Naive thymus-derived CD4-positive, alpha-beta T cell (primary cell): ENCODE measurements at regions not wholly inside any gene's neighbourhood (a gene's known extent, or its start where the extent isn't known, plus 50 kb on each side); places are given as distances from the start of the nearest gene placed in this dataset.

ENCODE experiments used
- ATAC-seq: fragments of 150-1000 bp; cut with Tn5 transposase; 2 replicates; pipeline ENCODE4 v1.10.0; 2021; ENCODE audit warnings: mild to moderate bottlenecking, moderate library complexity
- CTCF ChIA-PET: fragments of 350-600 bp; sonication (Branson Sonifier 250); formaldehyde crosslinking; loops from one replicate; lab custom pipeline; 2021; ENCODE audit warnings: antibody characterized with exemption; lab: Charles Lee
- POLR2A ChIA-PET: fragments of 350-600 bp; sonication (Branson Sonifier 250); formaldehyde crosslinking; loops from one replicate; lab custom pipeline; 2021; ENCODE audit warnings: antibody characterized with exemption, inconsistent platforms; lab: Charles Lee
- DNase-seq, 9 donors: peaks; one replicate each; pipeline versions ENCODE4 v3.0.0 to v3.0.0-alpha.2; 2020 to 2022; ENCODE audit warnings: mixed read lengths in 1 of 9
- H3K27ac ChIP-seq: one replicate; pipeline ENCODE4 v1.7.0; 2013; ENCODE audit warnings: mild to moderate bottlenecking, low read depth, low read length, moderate library complexity
- H3K27me3 ChIP-seq, 2 donors: one replicate each; pipeline ENCODE4 v1.7.0; 2013; ENCODE audit warnings: low read length in 2 of 2, mild to moderate bottlenecking in 2 of 2, moderate library complexity in 2 of 2; ENCODE audit not compliant: control insufficient read depth in 2 of 2, insufficient read depth in 2 of 2
- H3K36me3 ChIP-seq, 3 experiments: 1 replicate in 2 of 3; 2 replicates in 1 of 3; pipeline ENCODE4 v1.7.0; 2013; ENCODE audit warnings: low read length in 3 of 3, mild to moderate bottlenecking in 3 of 3, moderate library complexity in 1 of 3; ENCODE audit not compliant: insufficient read depth in 3 of 3, control insufficient read depth in 2 of 3
- H3K4me1 ChIP-seq, 2 donors: one replicate each; pipeline ENCODE4 v1.7.0; 2013; ENCODE audit warnings: low read length in 2 of 2, mild to moderate bottlenecking in 2 of 2, moderate library complexity in 1 of 2; ENCODE audit not compliant: control insufficient read depth in 2 of 2, insufficient read depth in 2 of 2
- H3K4me3 ChIP-seq: 2 replicates; pipeline ENCODE4 v1.7.0; 2013; ENCODE audit warnings: mild to moderate bottlenecking, low read length
- H3K9me3 ChIP-seq, 3 experiments: 1 replicate in 2 of 3; 2 replicates in 1 of 3; pipeline ENCODE4 v1.7.0; 2013; ENCODE audit warnings: low read length in 3 of 3; ENCODE audit not compliant: control insufficient read depth in 2 of 3
- H3K27ac Mint-ChIP-seq, 9 donors: one replicate each; pipeline ENCODE4 v1.8.0; 2020 to 2022; ENCODE audit warnings: mixed read lengths in 9 of 9, mild to moderate bottlenecking in 8 of 9, moderate library complexity in 5 of 9, inconsistent platforms in 2 of 9
- H3K27me3 Mint-ChIP-seq, 5 donors: one replicate each; pipeline ENCODE4 v1.8.0; 2021 to 2022; ENCODE audit warnings: mixed read lengths in 5 of 5, mild to moderate bottlenecking in 1 of 5
- H3K36me3 Mint-ChIP-seq, 5 donors: one replicate each; pipeline ENCODE4 v1.8.0; 2020 to 2022; ENCODE audit warnings: mixed read lengths in 5 of 5, mild to moderate bottlenecking in 3 of 5, inconsistent platforms in 1 of 5
- H3K4me1 Mint-ChIP-seq, 7 donors: one replicate each; pipeline ENCODE4 v1.8.0; 2020 to 2022; ENCODE audit warnings: mixed read lengths in 7 of 7, mild to moderate bottlenecking in 3 of 7, inconsistent platforms in 1 of 7
- H3K4me3 Mint-ChIP-seq, 10 donors: one replicate each; pipeline ENCODE4 v1.8.0; 2020 to 2022; ENCODE audit warnings: mild to moderate bottlenecking in 10 of 10, mixed read lengths in 10 of 10, moderate library complexity in 6 of 10, inconsistent platforms in 2 of 10
- H3K9me3 Mint-ChIP-seq, 11 donors: one replicate each; pipeline ENCODE4 v1.8.0; 2020 to 2022; ENCODE audit warnings: mixed read lengths in 11 of 11, mild to moderate bottlenecking in 4 of 11, inconsistent platforms in 1 of 11, moderate library complexity in 1 of 11
- intact Hi-C, 2 donors: fragments of 100-400 bp; cut with micrococcal nuclease; formaldehyde crosslinking; loops; one replicate each; pipeline ENCODE4 v1.15.1; 2023

DNA sequence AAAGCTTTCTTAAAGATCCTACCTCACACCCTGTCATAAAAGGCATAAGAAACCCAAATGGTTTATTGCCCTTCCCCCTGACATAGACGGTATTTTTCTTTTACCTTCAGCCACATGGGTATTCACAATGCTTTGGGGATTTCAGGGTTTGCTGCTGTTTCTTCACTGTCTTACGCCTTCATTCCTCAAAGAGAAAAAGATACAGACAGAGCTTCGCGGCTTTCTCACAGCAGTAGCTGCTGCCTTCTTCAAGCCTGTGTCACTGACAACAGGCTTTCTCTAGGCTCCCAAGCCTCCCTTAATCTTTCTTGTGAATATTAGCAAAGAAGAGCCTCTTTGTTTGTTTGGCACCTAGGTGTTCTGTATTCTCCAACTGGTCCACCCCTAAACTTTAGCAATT, 197.4 kb upstream of the ARID2 start:
- DNase-seq (no peak), ATAC-seq (no peak)
- POLR2A ChIA-PET: no interaction called here
- Histone ChIP-seq H3K27ac (no peak overlapping the region), H3K4me3 (no peak overlapping the region), H3K27me3 (peaks cover 0 to 3% of the 10 kb centered on the region in 2 donors), H3K9me3 (no peaks in the 10 kb centered on the region), H3K36me3 (no peaks in the 10 kb centered on the region), H3K4me1 (no peaks in the 10 kb centered on the region)
- Mint-ChIP-seq H3K9me3 (peaks cover 0 to 21% (median 7%) of the 10 kb centered on the region in 11 donors), H3K27me3 (peaks cover 0 to 19% (median 3%) of the 10 kb centered on the region in 5 donors), H3K4me1 (no peaks in the 10 kb centered on the region), H3K4me3 (no peak overlapping the region), H3K27ac (no peak overlapping the region), H3K36me3 (peaks cover 0 to 9% (median 0%) of the 10 kb centered on the region in 5 donors)
- intact Hi-C loops: no loop called here
- CTCF ChIA-PET: no interaction called here

DNA sequence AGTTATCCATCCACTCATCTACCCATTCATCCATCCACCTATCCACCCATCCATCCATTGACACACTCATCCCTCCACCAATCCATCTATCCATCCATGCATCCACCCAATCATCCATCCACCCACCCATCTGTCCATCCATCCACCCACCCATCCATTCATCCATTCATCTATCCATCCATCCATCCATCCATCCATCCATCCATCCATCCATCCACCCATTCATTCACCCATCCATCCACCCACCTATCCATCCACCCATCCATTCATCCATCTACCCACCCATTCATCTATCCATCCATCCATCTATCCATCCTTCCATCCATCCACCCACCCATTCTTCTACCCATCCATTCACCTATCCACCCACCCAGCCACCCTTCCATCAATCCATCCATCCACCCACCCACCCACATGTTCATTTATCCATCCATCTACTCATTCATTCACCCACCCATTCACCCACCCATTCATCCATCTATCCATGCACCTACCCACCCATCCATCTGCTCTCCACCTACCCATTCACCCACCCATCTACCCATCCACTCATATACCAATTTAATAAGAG, 193.8 kb upstream of the ARID2 start:
- CTCF ChIA-PET: no interaction called here
- ATAC-seq (no peak), DNase-seq (no peak)
- H3K27me3 ChIP-seq: peaks cover 0 to 3% of the 10 kb centered on the region in 2 donors
- intact Hi-C loops: no loop called here
- H3K27ac Mint-ChIP-seq: peak overlapping the region in 2 of 9 donors; percentile 13 to 18
- H3K4me1 ChIP-seq: no peaks in the 10 kb centered on the region
- H3K4me1 Mint-ChIP-seq: peaks cover 0 to 2% (median 0%) of the 10 kb centered on the region in 7 donors
- H3K27me3 Mint-ChIP-seq: peaks cover 0 to 19% (median 3%) of the 10 kb centered on the region in 5 donors
- no peak overlapping the region for H3K4me3 Mint-ChIP-seq
- POLR2A ChIA-PET: no interaction called here
- H3K9me3 Mint-ChIP-seq: peaks cover 0 to 9% (median 0%) of the 10 kb centered on the region in 11 donors
- no peaks in the 10 kb centered on the region for H3K36me3 ChIP-seq
- no peak overlapping the region for H3K27ac ChIP-seq
- H3K9me3 ChIP-seq: no peaks in the 10 kb centered on the region
- H3K4me3 ChIP-seq: no peak overlapping the region
- peaks cover 0 to 5% (median 0%) of the 10 kb centered on the region in 5 donors for H3K36me3 Mint-ChIP-seq

DNA sequence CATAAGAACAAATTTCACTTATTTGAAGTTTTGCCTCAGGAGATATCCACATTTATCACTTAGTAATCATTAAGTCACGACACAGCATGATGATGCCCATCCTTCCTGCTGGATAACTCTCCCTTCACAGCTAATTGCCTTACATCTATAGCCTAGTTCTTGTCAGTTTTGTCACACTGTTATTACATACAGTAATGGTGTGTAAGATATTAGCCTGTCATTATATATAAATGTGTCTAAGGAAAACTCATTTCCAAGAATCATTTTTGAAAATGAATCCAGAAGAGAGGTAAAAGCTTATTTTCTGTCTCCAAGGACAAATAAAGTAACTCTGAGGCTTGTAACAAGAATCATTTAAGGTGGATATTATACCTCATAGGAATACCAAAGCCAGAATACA, 193.2 kb upstream of the ARID2 start:
- no peaks in the 10 kb centered on the region for H3K36me3 ChIP-seq
- ChIA-PET CTCF (no interaction called here), POLR2A (no interaction called here)
- peaks cover 0 to 4% (median 0%) of the 10 kb centered on the region in 5 donors for H3K36me3 Mint-ChIP-seq
- H3K27me3 ChIP-seq: peaks cover 0 to 3% of the 10 kb centered on the region in 2 donors
- no peaks in the 10 kb centered on the region for H3K9me3 ChIP-seq
- no peak for ATAC-seq
- no peak overlapping the region for H3K27ac ChIP-seq
- no peak overlapping the region for H3K4me3 Mint-ChIP-seq
- H3K4me1 ChIP-seq: no peaks in the 10 kb centered on the region
- intact Hi-C loops: no loop called here
- no peak overlapping the region for H3K4me3 ChIP-seq
- no peak for DNase-seq
- H3K9me3 Mint-ChIP-seq: peaks cover 0 to 9% (median 0%) of the 10 kb centered on the region in 11 donors
- H3K27me3 Mint-ChIP-seq: peaks cover 0 to 19% (median 3%) of the 10 kb centered on the region in 5 donors
- peaks cover 0 to 2% (median 0%) of the 10 kb centered on the region in 7 donors for H3K4me1 Mint-ChIP-seq
- H3K27ac Mint-ChIP-seq: no peak overlapping the region

DNA sequence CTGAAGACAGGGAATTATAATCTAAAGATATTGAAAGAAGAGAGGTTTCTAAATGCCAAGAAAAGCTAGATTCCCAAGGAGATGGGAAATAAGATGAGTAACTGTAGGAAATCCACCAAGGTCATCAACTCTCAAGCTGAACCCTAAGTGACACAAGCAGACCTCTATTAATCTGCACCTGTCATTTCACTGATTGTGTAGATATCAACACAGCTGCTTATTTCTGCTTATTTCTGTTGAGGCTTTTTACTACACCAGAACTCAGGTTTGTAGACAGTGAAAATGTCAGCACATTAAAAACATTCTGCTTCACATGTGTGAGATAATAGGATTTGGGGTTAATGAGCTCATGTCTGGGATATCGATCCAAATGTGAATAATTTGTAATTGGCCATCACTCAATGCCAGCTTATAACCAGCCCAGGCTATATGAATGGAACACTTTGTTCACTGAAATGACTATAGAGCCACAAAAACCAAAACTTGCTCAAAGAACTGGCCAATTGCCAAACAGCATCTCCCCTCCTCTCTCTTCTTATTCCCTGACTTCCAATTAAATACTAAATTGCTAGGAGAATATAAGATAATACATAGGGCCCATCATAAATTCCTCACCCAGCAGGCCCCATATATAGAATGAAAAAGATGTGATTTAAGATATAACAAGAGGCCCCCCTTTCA, 188.7 kb upstream of the ARID2 start:
- Mint-ChIP-seq H3K4me1 (peaks cover 0 to 6% (median 0%) of the 10 kb centered on the region in 7 donors), H3K27me3 (peaks cover 0 to 33% (median 3%) of the 10 kb centered on the region in 5 donors), H3K36me3 (no peaks in the 10 kb centered on the region), H3K9me3 (peaks cover 0 to 5% (median 0%) of the 10 kb centered on the region in 11 donors), H3K4me3 (no peak overlapping the region), H3K27ac (no peak overlapping the region)
- ATAC-seq: no peak
- Histone ChIP-seq H3K27ac (no peak overlapping the region), H3K4me3 (no peak overlapping the region), H3K27me3 (peaks cover 0 to 3% of the 10 kb centered on the region in 2 donors), H3K4me1 (no peaks in the 10 kb centered on the region), H3K9me3 (no peaks in the 10 kb centered on the region), H3K36me3 (no peaks in the 10 kb centered on the region)
- ChIA-PET CTCF (interaction anchor here (0.7 kb wide), 1 partner anchor 373 kb away, joined by 3 read pairs; no protein-coding TSS in a partner anchor), POLR2A (no interaction called here)
- DNase-seq: no peak
- intact Hi-C loops: loop anchor here (5.0 to 10.0 kb wide), 5 partner anchors 276 to 466 kb away; no protein-coding TSS in a partner anchor

DNA sequence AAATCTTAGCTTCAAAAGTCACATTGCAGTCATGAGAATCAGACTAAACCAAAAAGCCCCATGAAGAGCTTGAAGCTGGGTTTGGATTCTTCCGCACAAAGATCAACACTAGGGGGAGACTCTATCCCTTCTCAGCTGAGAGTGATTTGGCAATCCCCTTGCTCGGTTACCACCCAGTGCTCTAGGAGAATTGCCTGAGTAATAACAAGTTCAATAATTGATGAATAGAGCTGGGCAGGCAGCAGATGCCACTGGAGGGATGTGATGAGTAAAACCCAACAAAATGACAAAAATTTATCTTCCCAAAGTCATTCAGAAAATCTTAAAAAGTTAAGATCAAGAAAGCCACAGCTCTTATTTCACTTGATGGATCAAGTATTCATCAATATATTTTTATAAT, 185.6 kb upstream of the ARID2 start:
- Mint-ChIP-seq H3K27me3 (peaks cover 0 to 35% (median 0%) of the 10 kb centered on the region in 5 donors), H3K4me1 (peaks cover 0 to 6% (median 0%) of the 10 kb centered on the region in 7 donors), H3K36me3 (no peaks in the 10 kb centered on the region), H3K9me3 (peaks cover 0 to 3% (median 0%) of the 10 kb centered on the region in 11 donors), H3K4me3 (no peak overlapping the region), H3K27ac (peak overlapping the region in 1 of 9 donors; percentile 33)
- Histone ChIP-seq H3K27ac (no peak overlapping the region), H3K9me3 (no peaks in the 10 kb centered on the region), H3K4me1 (no peaks in the 10 kb centered on the region), H3K27me3 (no peaks in the 10 kb centered on the region), H3K36me3 (no peaks in the 10 kb centered on the region), H3K4me3 (no peak overlapping the region)
- ChIA-PET CTCF (interaction anchor here (0.6 to 3.5 kb wide), 22 partner anchors 10 to 422 kb away, joined by 3 to 23 read pairs (median 3); no protein-coding TSS in a partner anchor), POLR2A (interaction anchor here (1.2 to 1.4 kb wide), 3 partner anchors 12 to 184 kb away, joined by 3 to 5 read pairs (median 3); no protein-coding TSS in a partner anchor)
- DNase-seq: peak in 8 of 9 donors; percentile 22 to 74 (median 61)
- intact Hi-C loops: loop anchor here (1.0 to 10.0 kb wide), 9 partner anchors 181 to 463 kb away; no protein-coding TSS in a partner anchor
- ATAC-seq: peak; percentile 97

DNA sequence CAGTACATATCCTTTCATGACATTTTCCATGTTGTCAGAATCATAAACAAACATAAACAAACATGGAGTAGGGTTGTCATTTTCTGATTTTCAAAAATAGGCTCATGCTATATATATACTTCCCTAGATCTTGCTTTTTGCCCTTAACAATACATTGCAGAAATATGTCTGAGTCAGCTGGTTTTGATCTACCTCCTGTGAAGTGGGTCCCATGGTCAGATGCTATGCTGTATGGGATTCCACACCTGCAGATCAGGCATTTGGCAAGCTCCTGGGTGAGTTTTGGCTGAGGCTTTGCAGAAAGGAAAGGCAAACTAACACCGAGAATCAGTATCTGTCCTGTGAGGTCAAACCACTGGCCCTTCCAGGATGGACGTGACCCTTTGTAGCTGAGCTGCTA, 183.0 kb upstream of the ARID2 start:
- Histone ChIP-seq H3K36me3 (no peaks in the 10 kb centered on the region), H3K4me1 (no peaks in the 10 kb centered on the region), H3K9me3 (no peaks in the 10 kb centered on the region), H3K4me3 (no peak overlapping the region), H3K27me3 (no peaks in the 10 kb centered on the region), H3K27ac (no peak overlapping the region)
- Mint-ChIP-seq H3K4me3 (no peak overlapping the region), H3K27me3 (peaks cover 0 to 34% (median 4%) of the 10 kb centered on the region in 5 donors), H3K9me3 (peaks cover 0 to 3% (median 0%) of the 10 kb centered on the region in 11 donors), H3K27ac (no peak overlapping the region), H3K36me3 (no peaks in the 10 kb centered on the region), H3K4me1 (peaks cover 0 to 6% (median 0%) of the 10 kb centered on the region in 7 donors)
- DNase-seq (no peak), ATAC-seq (no peak)
- ChIA-PET POLR2A (no interaction called here), CTCF (interaction anchor here (1.0 kb wide), 1 partner anchor 9 kb away, joined by 3 read pairs; no protein-coding TSS in a partner anchor)
- intact Hi-C loops: loop anchor here (10.0 kb wide), 2 partner anchors 328 to 438 kb away; no protein-coding TSS in a partner anchor
